Endodermal cell (in vitro differentiated cells): ENCODE measurements at regions not wholly inside any gene's neighbourhood (a gene's known extent, or its start where the extent isn't known, plus 50 kb on each side); places are given as distances from the start of the nearest gene placed in this dataset.

Experiments
- DNase-seq: peaks from one replicate; pipeline ENCODE4 v3.0.0-alpha.2; 2017
- H3K27ac ChIP-seq: 2 replicates; pipeline ENCODE4 v1.5.1; 2013; ENCODE audit warnings: mild to moderate bottlenecking, low read depth, low read length, moderate library complexity
- H3K27me3 ChIP-seq: 2 replicates; pipeline ENCODE4 v1.6.1; 2013; ENCODE audit warnings: mild to moderate bottlenecking, low read length, moderate library complexity; ENCODE audit not compliant: insufficient read depth, control insufficient read depth, poor library complexity, severe bottlenecking
- H3K36me3 ChIP-seq: 2 replicates; pipeline ENCODE4 v1.7.0; 2013; ENCODE audit warnings: mild to moderate bottlenecking, low read length, moderate library complexity; ENCODE audit not compliant: control insufficient read depth, insufficient read depth
- H3K4me1 ChIP-seq: one replicate; pipeline ENCODE4 v1.7.0; 2013; ENCODE audit warnings: low read length; ENCODE audit not compliant: control insufficient read depth, insufficient read depth
- H3K4me3 ChIP-seq: 2 replicates; pipeline ENCODE4 v1.5.1; 2013; ENCODE audit warnings: mild to moderate bottlenecking, low read length, moderate library complexity
- H3K9ac ChIP-seq: 2 replicates; pipeline ENCODE4 v1.6.1; 2013; ENCODE audit warnings: mild to moderate bottlenecking, low read length, moderate library complexity; ENCODE audit not compliant: poor library complexity, severe bottlenecking; ENCODE audit errors: extremely low read depth
- H3K9me3 ChIP-seq: 2 replicates; pipeline ENCODE4 v1.6.1; 2013; ENCODE audit warnings: mild to moderate bottlenecking, low read length, moderate library complexity; ENCODE audit not compliant: control insufficient read depth
- H3K27ac Mint-ChIP-seq: 2 replicates; pipeline ENCODE4 v1.8.0; 2020; ENCODE audit warnings: mixed read lengths
- H3K27me3 Mint-ChIP-seq: 2 replicates; pipeline ENCODE4 v1.8.0; 2021; ENCODE audit warnings: mild to moderate bottlenecking, mixed read lengths; ENCODE audit not compliant: insufficient read depth
- H3K36me3 Mint-ChIP-seq: 2 replicates; pipeline ENCODE4 v1.8.0; 2020; ENCODE audit warnings: low read depth, mixed read lengths
- H3K4me1 Mint-ChIP-seq: 2 replicates; pipeline ENCODE4 v1.8.0; 2020; ENCODE audit warnings: mixed read lengths
- H3K4me3 Mint-ChIP-seq: 2 replicates; pipeline ENCODE4 v1.8.0; 2020; ENCODE audit warnings: mild to moderate bottlenecking, moderate library complexity, mixed read lengths
- H3K9me3 Mint-ChIP-seq: 2 replicates; pipeline ENCODE4 v1.8.0; 2020; ENCODE audit warnings: mild to moderate bottlenecking, mixed read lengths
- CTCF ChIP-seq: fragments of 200-600 bp; sonication (generic); conservative IDR thresholded peaks from 2 replicates; pipeline ENCODE4 v1.5.0; 2021; ENCODE audit warnings: antibody characterized with exemption, mild to moderate bottlenecking
- WGBS, 2 experiments: methylation state at CpG; one replicate each; pipeline versions ENCODE4 v1.1.5 to v1.1.7; 2013; ENCODE audit warnings: missing lambda C conversion rate in 2 of 2, mixed read lengths in 1 of 2; ENCODE audit not compliant: insufficient coverage in 1 of 2, insufficient read length in 1 of 2; 5-methylcytosine and 5-hydroxymethylcytosine counted together

- WGBS, 2 experiments: 83% methylated on average over 3 of the region's 3 CpGs; no CpG with 5 or more reads in 1 of the 2 experiments
- Mint-ChIP-seq H3K27ac (no peak overlapping the region), H3K36me3 (no peaks in the 10 kb centered on the region), H3K27me3 (no peaks in the 10 kb centered on the region), H3K9me3 (no peaks in the 10 kb centered on the region), H3K4me1 (no peaks in the 10 kb centered on the region), H3K4me3 (no peak overlapping the region)
- H3K36me3 ChIP-seq: no peaks in the 10 kb centered on the region
- H3K27me3 ChIP-seq: no peaks in the 10 kb centered on the region
- H3K4me3 ChIP-seq: no peak overlapping the region
- H3K27ac ChIP-seq: no peak overlapping the region
- H3K9me3 ChIP-seq: no peaks in the 10 kb centered on the region
- H3K9ac ChIP-seq: no peak overlapping the region
- no peak for TF ChIP-seq CTCF
- no peaks in the 10 kb centered on the region for H3K4me1 ChIP-seq
- DNase-seq: no peak
Observed at GRCh38 chr3:180351601-180352000, 250.4 kb upstream of the TTC14 start.

- H3K9ac ChIP-seq: no peak overlapping the region
- H3K27me3 ChIP-seq: no peaks in the 10 kb centered on the region
- no peak for DNase-seq
- H3K4me3 Mint-ChIP-seq: no peak overlapping the region
- H3K36me3 Mint-ChIP-seq: no peaks in the 10 kb centered on the region
- no peaks in the 10 kb centered on the region for H3K9me3 Mint-ChIP-seq
- H3K27ac ChIP-seq: no peak overlapping the region
- H3K9me3 ChIP-seq: no peaks in the 10 kb centered on the region
- 95 to 100% methylated on average over 1 of the region's 1 CpG for whole genome bisulfite sequencing, 2 experiments
- no peak overlapping the region for H3K27ac Mint-ChIP-seq
- H3K36me3 ChIP-seq: no peaks in the 10 kb centered on the region
- H3K27me3 Mint-ChIP-seq: no peaks in the 10 kb centered on the region
- no peak for TF ChIP-seq CTCF
- H3K4me3 ChIP-seq: no peak overlapping the region
- H3K4me1 Mint-ChIP-seq: no peaks in the 10 kb centered on the region
- no peaks in the 10 kb centered on the region for H3K4me1 ChIP-seq
Observed at GRCh38 chr3:180352261-180352660, 249.7 kb upstream of the TTC14 start.

GRCh38 chr3:180354214-180354613 lies 247.7 kb upstream of the TTC14 start:
- 92 to 100% methylated on average over 1 to 8 of the region's 8 CpGs for WGBS, 2 experiments
- Histone ChIP-seq H3K36me3 (no peaks in the 10 kb centered on the region), H3K4me3 (no peak overlapping the region), H3K4me1 (no peaks in the 10 kb centered on the region), H3K9me3 (no peaks in the 10 kb centered on the region), H3K9ac (no peak overlapping the region), H3K27me3 (no peaks in the 10 kb centered on the region), H3K27ac (no peak overlapping the region)
- Mint-ChIP-seq H3K27me3 (peaks cover 1% of the 10 kb centered on the region), H3K36me3 (no peaks in the 10 kb centered on the region), H3K4me1 (no peaks in the 10 kb centered on the region), H3K9me3 (no peaks in the 10 kb centered on the region), H3K27ac (no peak overlapping the region), H3K4me3 (no peak overlapping the region)
- DNase-seq: no peak
- no peak for TF ChIP-seq CTCF
